Neuron (in vitro differentiated cells): ENCODE measurements at regions not wholly inside any gene's neighbourhood (a gene's known extent, or its start where the extent isn't known, plus 50 kb on each side); places are given as distances from the start of the nearest gene placed in this dataset.
"Not testable (repeated sequence)": the region's sequence is repeated elsewhere in the genome, so short reads cannot be mapped to it uniquely, and the experiment has no call there.

Source experiments
- H2AFZ ChIP-seq: one replicate; pipeline ENCODE4 v1.6.1; 2013; ENCODE audit warnings: low read depth, mild to moderate bottlenecking, inconsistent platforms, low read length, moderate library complexity
- H3K27me3 ChIP-seq: one replicate; pipeline ENCODE4 v1.6.1; 2013; ENCODE audit warnings: low read length; ENCODE audit not compliant: insufficient read depth
- H3K36me3 ChIP-seq: one replicate; pipeline ENCODE4 v1.6.1; 2013; ENCODE audit warnings: low read length; ENCODE audit not compliant: insufficient read depth
- H3K4me1 ChIP-seq: one replicate; pipeline ENCODE4 v1.6.1; 2013; ENCODE audit warnings: low read length; ENCODE audit not compliant: insufficient read depth
- H3K4me3 ChIP-seq: 2 replicates; pipeline ENCODE4 v1.5.1; 2013; ENCODE audit warnings: mild to moderate bottlenecking, low read length, moderate library complexity
- H3K9me3 ChIP-seq: one replicate; pipeline ENCODE4 v1.6.1; 2013; ENCODE audit warnings: low read length

DNA sequence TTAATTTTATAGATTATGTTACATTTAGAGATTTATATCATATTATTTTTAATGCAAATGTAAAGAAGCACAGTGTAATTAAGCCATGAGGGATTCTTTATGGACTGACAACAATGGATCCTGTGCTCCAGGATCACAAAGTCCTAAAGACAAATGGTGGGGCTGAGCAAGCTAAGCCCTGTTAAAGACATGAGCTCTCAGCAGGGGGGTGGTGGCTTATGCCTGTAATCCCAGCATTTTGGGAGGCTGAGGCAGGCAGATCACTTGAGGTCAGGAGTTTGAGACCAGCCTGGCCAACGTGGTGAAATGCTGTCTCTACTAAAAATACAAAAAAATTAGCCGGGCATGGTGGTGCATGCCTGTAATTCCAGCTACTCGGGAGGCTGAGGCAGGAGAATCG is 160.8 kb upstream of the RGS6 start:
- not testable (repeated sequence) for H3K4me1 ChIP-seq, H3K27me3 ChIP-seq, H3K36me3 ChIP-seq, H3K4me3 ChIP-seq, H2AFZ ChIP-seq
- peaks cover 16% of the 10 kb centered on the region for H3K9me3 ChIP-seq

DNA sequence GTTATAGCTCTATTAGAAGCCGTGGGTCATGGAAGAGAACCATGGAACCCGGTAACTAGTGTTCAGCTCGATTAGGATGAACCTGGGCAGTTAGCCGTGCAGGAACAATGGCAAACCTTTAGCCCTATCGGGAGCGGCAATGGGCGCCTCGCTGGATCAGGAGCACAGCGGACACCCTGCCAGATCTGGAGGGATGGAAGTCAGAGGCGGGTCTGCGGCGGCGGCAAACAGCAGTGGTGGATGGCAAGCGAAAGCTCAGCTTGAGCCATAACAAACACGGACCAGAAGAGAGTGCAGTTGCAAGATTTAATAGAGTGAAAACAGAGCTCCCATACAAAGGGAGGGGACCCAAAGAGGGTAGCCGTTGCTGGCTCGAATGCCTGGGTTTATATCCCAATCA is 160.2 kb upstream of the RGS6 start:
- H3K4me1 ChIP-seq, H3K4me3 ChIP-seq, H2AFZ ChIP-seq, H3K27me3 ChIP-seq, H3K36me3 ChIP-seq: not testable (repeated sequence)
- H3K9me3 ChIP-seq = peaks cover 16% of the 10 kb centered on the region

DNA sequence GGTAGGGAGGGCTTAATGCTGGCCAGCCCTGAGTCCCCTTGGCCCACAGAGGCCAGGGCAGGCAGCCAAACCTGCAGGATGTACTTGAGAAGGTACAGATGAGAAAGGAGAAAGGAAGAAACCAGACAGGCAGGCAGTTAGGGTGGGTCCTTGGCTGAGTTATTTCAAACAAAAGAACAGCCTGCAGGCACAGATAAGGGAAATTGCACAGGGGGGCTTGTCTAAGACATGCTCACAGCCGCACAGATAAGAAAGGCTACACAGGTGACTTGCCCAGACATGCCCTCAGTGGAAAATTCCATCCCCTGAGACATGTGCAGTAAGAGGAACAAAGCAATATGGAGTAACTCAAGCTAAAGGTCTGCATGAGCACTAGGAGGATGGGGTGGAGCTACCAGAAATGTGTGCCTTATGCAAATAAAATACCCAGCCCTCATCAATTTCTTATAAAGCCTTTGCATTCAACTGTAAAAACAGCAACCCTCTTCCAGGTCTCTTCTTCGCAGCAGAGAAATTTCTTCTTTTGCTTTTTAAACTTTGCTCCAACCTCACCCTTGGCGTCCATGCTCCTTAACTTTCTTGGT is 158.2 kb upstream of the RGS6 start:
- peaks cover 15% of the 10 kb centered on the region for H3K4me1 ChIP-seq
- H3K4me3 ChIP-seq = no peak overlapping the region
- H3K36me3 ChIP-seq = no peaks in the 10 kb centered on the region
- peaks cover 16% of the 10 kb centered on the region for H3K9me3 ChIP-seq
- H3K27me3 ChIP-seq = no peaks in the 10 kb centered on the region
- H2AFZ ChIP-seq = no peak overlapping the region

DNA sequence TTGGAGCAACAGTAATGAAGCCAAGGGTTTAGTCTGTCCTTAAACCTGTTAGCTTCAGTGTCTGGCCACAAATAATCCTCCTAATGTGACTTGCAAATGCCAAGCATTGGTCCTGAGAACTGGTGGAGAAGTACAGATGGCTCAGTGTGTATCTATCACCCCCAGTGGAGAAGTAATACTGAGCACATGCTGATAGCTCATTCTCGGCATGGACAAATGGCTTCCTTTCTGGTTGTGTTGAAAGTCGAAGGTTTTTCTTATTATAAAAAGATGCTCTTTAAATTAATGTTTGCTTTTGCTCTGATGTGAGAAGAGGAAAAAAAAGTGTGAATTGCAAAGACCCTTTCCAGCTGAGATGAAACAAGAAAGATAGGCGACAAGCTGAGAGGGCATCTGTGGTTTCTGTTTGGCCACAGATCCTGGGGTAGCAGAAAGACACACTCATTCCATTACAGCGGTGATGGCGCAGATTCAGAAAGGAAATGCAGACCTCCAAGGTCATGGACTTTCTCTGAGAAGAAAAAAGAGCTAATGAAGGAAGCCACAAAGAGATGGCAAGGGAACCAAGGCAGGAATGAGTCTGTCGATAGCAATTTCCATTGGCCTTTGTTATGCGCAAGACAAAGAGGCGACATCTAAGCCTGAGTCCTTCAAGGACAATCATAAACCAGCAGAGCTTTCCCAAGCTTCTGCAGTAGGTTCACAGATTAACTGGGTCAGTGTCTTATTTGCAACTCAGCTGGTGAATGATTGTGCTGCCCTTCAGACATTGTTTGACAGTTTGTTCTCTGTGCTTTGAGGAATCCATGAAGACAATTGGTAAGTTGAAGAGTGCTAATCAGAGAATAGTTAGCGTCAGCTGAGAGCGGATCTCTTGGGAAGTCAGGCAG is 155.5 kb upstream of the RGS6 start:
- H3K9me3 ChIP-seq = peaks cover 13% of the 10 kb centered on the region
- no peaks in the 10 kb centered on the region for H3K27me3 ChIP-seq
- H3K4me3 ChIP-seq = peak overlapping the region; percentile 1
- H2AFZ ChIP-seq = no peak overlapping the region
- H3K36me3 ChIP-seq = no peaks in the 10 kb centered on the region
- H3K4me1 ChIP-seq = peaks cover 15% of the 10 kb centered on the region

DNA sequence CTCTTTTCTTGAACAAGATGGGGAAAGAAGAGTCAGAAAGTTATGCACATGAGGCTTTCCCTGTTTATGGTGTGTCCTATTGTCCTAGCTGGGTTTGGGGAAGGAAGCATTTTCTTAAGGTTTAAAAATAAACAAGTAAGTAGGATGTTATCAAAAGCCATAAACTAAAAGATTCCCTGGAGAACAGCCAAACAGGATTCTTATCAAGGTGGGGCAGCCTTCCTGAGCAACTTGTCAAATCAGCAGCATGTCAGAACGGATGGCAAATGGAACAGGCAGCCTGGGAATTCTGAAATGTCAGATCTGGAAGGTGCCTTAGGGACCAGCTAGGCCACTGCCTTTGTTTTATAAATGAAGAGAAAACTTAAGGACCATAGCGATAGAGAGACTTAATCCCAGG is 152.2 kb upstream of the RGS6 start:
- H2AFZ ChIP-seq = no peak overlapping the region
- no peak overlapping the region for H3K4me3 ChIP-seq
- H3K9me3 ChIP-seq = no peaks in the 10 kb centered on the region
- no peaks in the 10 kb centered on the region for H3K36me3 ChIP-seq
- peaks cover 15% of the 10 kb centered on the region for H3K4me1 ChIP-seq
- no peaks in the 10 kb centered on the region for H3K27me3 ChIP-seq

DNA sequence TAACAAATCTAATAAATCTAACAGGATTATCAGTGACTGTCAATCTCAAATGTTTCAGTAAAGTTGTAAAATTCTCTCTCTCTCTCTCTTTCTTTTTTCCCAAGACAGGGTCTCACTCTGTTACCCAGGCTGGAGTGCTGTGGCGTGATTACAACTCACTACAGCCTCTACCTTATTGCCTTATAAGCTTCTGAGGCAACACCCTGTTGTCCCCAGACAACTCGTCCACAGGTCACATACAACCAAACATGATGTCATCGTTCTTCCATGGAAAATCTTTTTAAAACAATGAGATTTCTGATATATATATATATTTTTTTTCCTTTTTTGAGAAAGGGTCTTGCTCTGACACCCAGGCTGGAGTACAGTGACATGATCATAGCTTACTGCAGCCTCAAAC is 151.4 kb upstream of the RGS6 start:
- H3K27me3 ChIP-seq = no peaks in the 10 kb centered on the region
- H2AFZ ChIP-seq = no peak overlapping the region

DNA sequence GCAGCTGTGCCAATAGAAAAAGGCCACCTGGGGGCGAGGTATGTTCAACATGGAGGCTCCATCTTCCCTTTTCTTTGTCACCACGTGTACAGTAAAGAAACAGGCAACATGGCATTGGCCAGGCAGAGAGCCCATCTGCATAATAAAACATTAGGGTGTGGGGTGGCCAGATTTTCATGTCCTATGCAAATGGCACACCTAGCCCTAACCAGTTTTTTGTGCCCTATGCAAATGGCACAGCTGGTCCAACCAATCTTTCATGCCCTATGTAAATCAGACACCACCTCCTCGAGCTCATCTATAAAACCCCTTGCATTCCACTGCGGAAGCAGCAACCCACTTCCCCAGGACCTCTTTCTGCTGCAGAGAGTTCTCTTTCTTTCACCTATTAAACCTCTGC is 149.1 kb upstream of the RGS6 start:
- Histone ChIP-seq H3K4me3 (no peak overlapping the region), H2AFZ (no peak overlapping the region), H3K9me3 (no peaks in the 10 kb centered on the region), H3K27me3 (no peaks in the 10 kb centered on the region), H3K4me1 (no peaks in the 10 kb centered on the region), H3K36me3 (no peaks in the 10 kb centered on the region)

More for the DNA sequence above, 151.4 kb upstream of the RGS6 start:
- Histone ChIP-seq H3K4me3 (no peak overlapping the region), H3K9me3 (no peaks in the 10 kb centered on the region), H3K36me3 (no peaks in the 10 kb centered on the region), H3K4me1 (peaks cover 12% of the 10 kb centered on the region)

DNA sequence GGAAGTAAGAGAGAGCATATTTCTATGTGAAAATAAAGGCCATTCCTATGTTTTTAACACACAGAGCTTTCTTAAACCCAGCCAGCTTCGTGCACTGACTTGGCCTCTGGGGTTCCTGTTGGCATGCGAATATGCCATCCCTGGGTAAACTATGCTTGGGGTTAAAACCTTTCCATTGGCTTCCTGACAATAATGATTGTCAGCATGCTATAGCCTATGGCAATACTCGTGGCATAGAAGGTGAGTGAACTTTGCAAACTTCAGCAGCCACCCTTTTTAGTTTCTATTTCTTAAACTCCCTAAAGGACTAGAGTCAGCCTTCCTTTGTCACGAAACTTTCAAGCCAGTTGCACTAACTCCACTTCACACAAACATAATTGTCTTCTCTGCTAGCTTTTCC is 148.4 kb upstream of the RGS6 start:
- Histone ChIP-seq H3K4me1 (no peaks in the 10 kb centered on the region), H3K27me3 (no peaks in the 10 kb centered on the region)

DNA sequence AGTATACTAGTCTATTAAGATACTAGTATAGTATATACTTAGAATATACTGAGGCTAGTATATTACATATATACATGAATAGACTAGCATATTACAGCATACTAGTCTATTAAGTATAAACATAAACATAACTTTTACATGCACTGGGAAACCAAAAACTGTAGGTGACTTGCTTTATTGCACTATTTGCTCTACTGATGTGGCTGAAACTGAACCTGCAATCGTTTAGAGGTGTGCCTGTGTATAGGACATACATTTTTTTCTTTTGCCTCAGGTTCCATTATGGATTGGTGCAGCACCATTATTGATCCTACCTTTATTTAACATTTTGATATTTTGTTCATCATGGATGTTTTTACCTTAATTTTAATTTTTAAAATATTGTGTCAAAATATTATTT is 143.2 kb upstream of the RGS6 start:
- H3K27me3 ChIP-seq = no peaks in the 10 kb centered on the region
- no peak overlapping the region for H3K4me3 ChIP-seq

More for the DNA sequence above, 148.4 kb upstream of the RGS6 start:
- H3K36me3 ChIP-seq = no peaks in the 10 kb centered on the region
- H3K4me3 ChIP-seq = no peak overlapping the region
- no peak overlapping the region for H2AFZ ChIP-seq
- H3K9me3 ChIP-seq = no peaks in the 10 kb centered on the region

DNA sequence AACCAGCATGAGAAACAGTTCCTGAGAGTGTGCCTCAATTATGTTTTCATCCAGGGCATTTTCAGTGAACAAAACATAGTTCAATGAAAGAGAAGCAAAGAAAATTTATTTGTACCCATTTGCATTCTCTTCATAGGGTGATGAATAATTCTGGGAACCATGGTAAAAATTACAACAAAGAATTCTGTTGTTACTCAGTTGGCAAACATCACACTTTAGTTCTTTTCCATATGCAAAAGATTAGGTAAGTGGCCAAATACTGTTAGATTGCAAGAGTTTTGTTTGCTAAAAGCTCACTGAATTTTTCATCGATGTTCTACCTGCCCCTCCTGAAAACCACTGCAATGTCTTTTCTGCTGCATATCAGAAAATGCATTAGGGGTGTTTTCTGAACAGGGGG is 132.4 kb upstream of the RGS6 start:
- no peak overlapping the region for H2AFZ ChIP-seq
- no peaks in the 10 kb centered on the region for H3K4me1 ChIP-seq
- no peak overlapping the region for H3K4me3 ChIP-seq
- no peaks in the 10 kb centered on the region for H3K36me3 ChIP-seq
- no peaks in the 10 kb centered on the region for H3K9me3 ChIP-seq
- H3K27me3 ChIP-seq = no peaks in the 10 kb centered on the region

More for the DNA sequence above, 143.2 kb upstream of the RGS6 start:
- H2AFZ ChIP-seq = no peak overlapping the region
- no peaks in the 10 kb centered on the region for H3K36me3 ChIP-seq
- no peaks in the 10 kb centered on the region for H3K9me3 ChIP-seq
- no peaks in the 10 kb centered on the region for H3K4me1 ChIP-seq

DNA sequence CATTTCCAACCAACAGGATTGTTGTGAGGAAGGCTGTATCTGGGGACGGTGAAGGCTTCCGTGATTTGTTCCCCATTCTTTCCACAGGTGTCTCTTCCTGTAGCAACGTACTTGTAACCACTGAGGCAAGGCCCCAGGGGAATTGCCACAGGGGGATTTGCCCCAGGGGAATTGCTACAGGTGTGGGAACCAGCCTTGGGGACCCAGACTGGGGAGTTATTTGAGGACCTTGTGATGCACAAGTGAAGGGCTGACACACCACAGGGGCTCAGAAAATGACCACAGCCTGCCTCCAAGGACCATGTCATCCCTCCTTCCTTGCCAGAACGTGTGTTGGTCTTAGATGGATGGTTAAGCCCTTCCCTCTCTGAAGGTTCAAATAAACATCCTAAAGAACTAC is 131.4 kb upstream of the RGS6 start:
- H3K4me3 ChIP-seq = no peak overlapping the region
- no peaks in the 10 kb centered on the region for H3K4me1 ChIP-seq
- H2AFZ ChIP-seq = no peak overlapping the region
- no peaks in the 10 kb centered on the region for H3K27me3 ChIP-seq
- H3K36me3 ChIP-seq = no peaks in the 10 kb centered on the region
- H3K9me3 ChIP-seq = no peaks in the 10 kb centered on the region

DNA sequence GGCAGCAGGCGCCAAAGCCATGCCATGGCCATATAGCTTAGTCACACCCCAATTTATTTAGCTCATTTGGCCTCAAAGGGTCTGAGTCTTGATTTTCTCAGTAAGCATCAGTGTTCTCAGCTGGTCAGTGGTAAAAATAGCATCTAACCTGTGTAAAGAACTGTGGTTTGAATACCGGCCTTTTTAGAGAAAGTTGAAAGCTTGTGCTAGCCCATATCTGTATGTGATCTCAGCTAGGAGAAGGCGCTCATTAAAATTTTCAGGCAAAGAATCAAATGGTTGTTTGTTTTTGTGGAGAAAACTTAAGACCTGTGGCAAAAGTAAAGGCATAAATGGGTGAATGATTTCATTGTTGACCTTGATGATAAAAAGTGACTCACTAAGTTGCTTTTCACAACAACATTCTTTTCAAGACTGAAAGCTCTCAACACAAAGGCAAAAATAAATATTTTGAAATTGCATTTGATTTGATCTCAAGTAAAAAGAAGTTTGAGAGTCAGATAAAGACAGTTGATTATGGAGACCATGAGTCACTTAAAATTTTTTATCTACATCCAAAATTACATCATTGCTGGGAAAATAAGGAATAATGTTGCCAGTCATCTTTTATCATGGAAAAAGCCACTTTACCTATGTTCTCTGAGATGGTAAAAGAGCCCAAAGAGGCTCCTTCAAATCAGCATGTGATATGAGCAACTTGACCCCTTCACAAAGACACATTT is 128.5 kb upstream of the RGS6 start:
- Histone ChIP-seq H3K36me3 (no peaks in the 10 kb centered on the region), H3K27me3 (no peaks in the 10 kb centered on the region), H3K4me3 (no peak overlapping the region), H2AFZ (no peak overlapping the region), H3K4me1 (no peaks in the 10 kb centered on the region), H3K9me3 (no peaks in the 10 kb centered on the region)

DNA sequence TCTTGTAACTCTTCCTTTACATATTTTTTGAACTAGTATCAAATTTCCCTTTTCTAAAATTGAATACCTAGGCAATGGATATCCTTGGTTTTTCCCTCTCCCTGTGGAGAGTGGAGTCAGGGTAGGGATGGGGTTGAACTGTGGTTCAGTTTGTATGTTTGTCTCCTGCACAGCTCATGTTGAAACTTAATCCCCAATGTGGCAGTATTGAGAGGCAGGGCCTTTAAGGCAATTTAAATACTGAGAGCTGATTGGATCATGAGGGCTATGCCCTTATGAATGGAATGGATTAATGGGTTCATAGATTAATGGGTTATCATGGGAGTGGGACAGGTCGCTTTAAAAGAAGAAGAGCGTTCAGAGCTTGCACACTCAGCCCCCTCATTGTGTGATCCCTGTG is 127.2 kb upstream of the RGS6 start:
- no peak overlapping the region for H3K4me3 ChIP-seq

More for the DNA sequence above, 127.2 kb upstream of the RGS6 start:
- Histone ChIP-seq H2AFZ (no peak overlapping the region), H3K9me3 (no peaks in the 10 kb centered on the region), H3K36me3 (no peaks in the 10 kb centered on the region), H3K27me3 (no peaks in the 10 kb centered on the region), H3K4me1 (no peaks in the 10 kb centered on the region)
